Mesothelial cell of epicardium (in vitro differentiated cells): ENCODE measurements at regions not wholly inside any gene's neighbourhood (a gene's known extent, or its start where the extent isn't known, plus 50 kb on each side); places are given as distances from the start of the nearest gene placed in this dataset.

ENCODE experiments used
- DNase-seq, 2 experiments: peaks; one replicate each; pipeline ENCODE4 v3.0.0; 2021; ENCODE audit warnings: low spot score in 2 of 2; ENCODE audit not compliant: unreplicated experiment in 2 of 2
- H3K27ac Mint-ChIP-seq: 2 replicates; pipeline ENCODE4 v1.8.0; 2021; ENCODE audit warnings: mixed read lengths
- H3K27me3 Mint-ChIP-seq: 2 replicates; pipeline ENCODE4 v1.8.0; 2021; ENCODE audit warnings: low read depth, mixed read lengths
- H3K36me3 Mint-ChIP-seq: 2 replicates; pipeline ENCODE4 v1.8.0; 2021; ENCODE audit warnings: mixed read lengths
- H3K4me1 Mint-ChIP-seq: 2 replicates; pipeline ENCODE4 v1.8.0; 2021; ENCODE audit warnings: mixed read lengths
- H3K4me3 Mint-ChIP-seq: 2 replicates; pipeline ENCODE4 v1.8.0; 2021; ENCODE audit warnings: mild to moderate bottlenecking, moderate library complexity, mixed read lengths
- H3K9me3 Mint-ChIP-seq: 2 replicates; pipeline ENCODE4 v1.8.0; 2021; ENCODE audit warnings: mixed read lengths
- CTCF ChIP-seq: fragments of 200-600 bp; sonication (generic); IDR thresholded peaks from one replicate; pipeline ENCODE4 v1.5.0; 2021; ENCODE audit warnings: antibody characterized with exemption; ENCODE audit not compliant: unreplicated experiment

DNA sequence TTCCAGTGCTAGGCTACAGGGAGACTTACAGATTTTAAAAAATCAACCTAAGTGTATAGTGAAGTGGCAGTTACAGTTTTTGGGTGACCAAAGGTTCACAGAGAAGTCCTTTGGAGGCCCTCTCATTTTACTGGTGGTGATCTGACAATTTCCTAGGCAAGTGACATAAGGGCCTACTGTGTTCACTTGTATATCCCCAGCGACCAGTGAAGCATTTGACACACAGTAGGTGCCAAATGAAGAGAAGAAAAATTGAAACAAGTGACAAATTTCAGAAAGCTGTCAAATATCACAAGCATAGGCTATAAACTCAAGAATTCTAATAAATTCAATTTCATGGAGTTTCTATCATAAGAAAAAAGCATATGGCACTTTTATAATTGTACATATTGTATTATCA, 89.5 kb downstream of the RPL22L1 start:
- no peak for DNase-seq
- peaks cover 20% of the 10 kb centered on the region for H3K9me3 Mint-ChIP-seq
- H3K27ac Mint-ChIP-seq, result no peak overlapping the region
- H3K27me3 Mint-ChIP-seq, result no peaks in the 10 kb centered on the region
- no peak overlapping the region for H3K4me3 Mint-ChIP-seq
- H3K36me3 Mint-ChIP-seq, result no peaks in the 10 kb centered on the region
- no peak for TF ChIP-seq CTCF
- no peaks in the 10 kb centered on the region for H3K4me1 Mint-ChIP-seq

DNA sequence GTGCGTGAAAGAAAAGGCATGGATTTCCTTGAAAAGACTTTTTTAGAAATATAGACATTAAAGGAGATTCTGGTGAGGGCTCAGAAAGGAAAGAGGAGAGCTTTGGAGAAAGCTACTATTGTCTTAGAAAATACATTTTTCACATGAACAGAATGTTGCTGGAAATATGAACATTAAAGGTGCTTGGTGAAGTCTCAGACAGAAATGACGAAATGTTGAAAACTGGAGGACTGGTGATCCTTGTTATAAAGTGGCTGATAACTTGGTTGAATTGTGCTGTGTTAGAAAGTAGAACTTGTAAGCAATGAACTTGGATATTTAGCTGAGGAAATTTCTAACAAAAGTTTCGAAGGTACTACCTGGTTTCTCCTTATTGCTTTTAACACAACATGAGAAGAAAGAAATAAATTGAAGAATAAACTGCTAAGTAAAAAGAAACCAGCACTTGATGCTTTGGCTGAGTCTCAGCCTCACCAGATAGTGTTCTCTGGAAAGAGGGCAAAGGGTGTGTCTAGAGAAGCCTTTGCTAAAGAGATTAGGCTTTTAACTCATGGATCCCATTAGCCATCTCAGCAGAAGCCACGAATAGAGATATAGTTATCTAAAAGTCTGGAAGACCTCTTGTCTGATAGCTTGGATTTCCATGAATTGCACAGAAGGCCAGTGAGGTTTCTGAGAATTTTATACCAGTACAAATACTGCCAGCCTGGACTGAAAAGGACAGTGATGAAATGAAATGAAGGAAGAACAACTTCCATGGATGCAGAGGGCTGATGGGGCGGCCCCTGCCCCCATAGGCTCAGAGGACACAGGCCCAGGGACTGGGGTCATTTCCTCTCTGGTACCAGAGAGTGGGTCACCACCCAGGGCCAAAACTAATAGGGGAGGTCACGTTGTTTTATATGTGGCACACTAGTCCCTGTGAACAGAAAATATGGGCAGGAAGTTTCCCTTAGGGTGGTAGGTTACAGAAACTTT, 91.5 kb downstream of the RPL22L1 start:
- H3K4me1 Mint-ChIP-seq, result peaks cover under 1% of the 10 kb centered on the region
- H3K9me3 Mint-ChIP-seq, result peaks cover 14% of the 10 kb centered on the region
- no peak for TF ChIP-seq CTCF
- H3K27me3 Mint-ChIP-seq, result no peaks in the 10 kb centered on the region
- no peak for DNase-seq
- H3K36me3 Mint-ChIP-seq, result no peaks in the 10 kb centered on the region
- H3K27ac Mint-ChIP-seq, result no peak overlapping the region
- no peak overlapping the region for H3K4me3 Mint-ChIP-seq

DNA sequence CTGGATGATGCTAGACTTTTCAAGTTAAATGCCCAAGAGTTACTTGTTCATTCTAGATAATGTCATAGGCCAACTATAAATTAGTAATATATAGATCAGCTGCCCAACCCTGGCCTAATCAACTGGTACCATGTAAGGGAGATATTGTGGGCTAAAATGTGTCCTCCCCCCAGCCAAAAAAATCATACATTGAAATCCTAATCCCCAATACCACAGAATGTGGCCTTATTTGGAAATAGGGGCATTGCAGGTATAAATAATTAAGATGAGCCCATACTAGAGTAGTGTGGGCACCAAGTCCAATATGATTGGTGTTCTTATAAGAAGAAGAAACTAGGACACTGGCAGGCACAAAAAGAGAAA, 92.5 kb downstream of the RPL22L1 start:
- no peak for TF ChIP-seq CTCF
- DNase-seq, result no peak
- Mint-ChIP-seq H3K4me1 (peaks cover 5% of the 10 kb centered on the region), H3K36me3 (no peaks in the 10 kb centered on the region), H3K4me3 (no peak overlapping the region), H3K27ac (no peak overlapping the region), H3K9me3 (peaks cover 6% of the 10 kb centered on the region), H3K27me3 (no peaks in the 10 kb centered on the region)

- no peak overlapping the region for H3K4me3 Mint-ChIP-seq
Observed at GRCh38 chr3:170776887-170777563, 93.0 kb downstream of the RPL22L1 start.

More at GRCh38 chr3:170776887-170777563, 93.0 kb downstream of the RPL22L1 start:
- Mint-ChIP-seq H3K4me1 (peaks cover 10% of the 10 kb centered on the region), H3K27me3 (no peaks in the 10 kb centered on the region), H3K27ac (no peak overlapping the region), H3K36me3 (no peaks in the 10 kb centered on the region), H3K9me3 (peaks cover 5% of the 10 kb centered on the region)
- TF ChIP-seq CTCF, result no peak
- DNase-seq, result no peak
